Liver (tissue), 8 donors: ENCODE measurements at regions not wholly inside any gene's neighbourhood (a gene's known extent, or its start where the extent isn't known, plus 50 kb on each side); places are given as distances from the start of the nearest gene placed in this dataset.
A peak's percentile ranks its signal among the peaks of the same experiment; 100 is the strongest.

Experiments used
- DNase-seq: peaks from one replicate; pipeline ENCODE4 v3.0.0-alpha.2; 2017; ENCODE audit warnings: low spot score
- H3K27ac ChIP-seq, 2 donors: one replicate each; pipeline ENCODE4 v1.7.0; 2013; ENCODE audit warnings: inconsistent platforms in 2 of 2, low read length in 2 of 2, control low read depth in 1 of 2, low read depth in 1 of 2, mild to moderate bottlenecking in 1 of 2
- H3K27me3 ChIP-seq, 4 donors: one replicate each; pipeline versions ENCODE4 v1.6.1 to v1.7.0; 2013; ENCODE audit warnings: low read length in 3 of 4, inconsistent platforms in 1 of 4, mild to moderate bottlenecking in 1 of 4, moderate library complexity in 1 of 4; ENCODE audit not compliant: control insufficient read depth in 4 of 4, insufficient read depth in 4 of 4
- H3K36me3 ChIP-seq, 4 donors: one replicate each; pipeline versions ENCODE4 v1.6.1 to v1.7.0; 2013; ENCODE audit warnings: low read length in 3 of 4, mild to moderate bottlenecking in 3 of 4, low read depth in 1 of 4, moderate library complexity in 1 of 4; ENCODE audit not compliant: control insufficient read depth in 4 of 4, insufficient read depth in 3 of 4
- H3K4me1 ChIP-seq, 4 donors: one replicate each; pipeline versions ENCODE4 v1.6.1 to v1.7.0; 2013; ENCODE audit warnings: low read length in 3 of 4, mild to moderate bottlenecking in 3 of 4, moderate library complexity in 1 of 4; ENCODE audit not compliant: control insufficient read depth in 4 of 4, insufficient read depth in 4 of 4
- H3K4me3 ChIP-seq, 3 donors: one replicate each; pipeline versions ENCODE4 v1.6.1 to v1.7.0; 2013; ENCODE audit warnings: low read length in 3 of 3, control low read depth in 1 of 3, low read depth in 1 of 3, mild to moderate bottlenecking in 1 of 3
- H3K9ac ChIP-seq, 2 donors: one replicate each; pipeline ENCODE4 v1.7.0; 2013; ENCODE audit warnings: low read length in 2 of 2, mild to moderate bottlenecking in 2 of 2, moderate library complexity in 2 of 2, control low read depth in 1 of 2, low read depth in 1 of 2
- H3K9me3 ChIP-seq, 4 donors: one replicate each; pipeline versions ENCODE4 v1.6.1 to v1.7.0; 2013; ENCODE audit warnings: low read length in 3 of 4; ENCODE audit not compliant: control insufficient read depth in 4 of 4
- CTCF ChIP-seq: fragments of 150-350 bp; IDR thresholded peaks from 2 replicates; pipeline ENCODE4 v1.5.1; 2017; ENCODE audit warnings: improper control_type of control experiment, low read depth, low read length; ENCODE audit not compliant: missing input control
- EGR1 ChIP-seq, 2 donors: IDR thresholded peaks; 2 replicates each; pipeline ENCODE4 v1.6.1; 2016 to 2018; ENCODE audit warnings: antibody characterized with exemption in 2 of 2, low read depth in 2 of 2
- GABPA ChIP-seq, 2 donors: IDR thresholded peaks in 1 of 2; conservative IDR thresholded peaks in 1 of 2; 2 replicates each; pipeline ENCODE4 v1.6.1; 2016; ENCODE audit warnings: antibody characterized with exemption in 2 of 2, mild to moderate bottlenecking in 1 of 2, moderate library complexity in 1 of 2
- RAD21 ChIP-seq, 2 donors: IDR thresholded peaks; 2 replicates each; pipeline ENCODE4 v1.6.1; 2016; ENCODE audit warnings: antibody characterized with exemption in 2 of 2, mild to moderate bottlenecking in 2 of 2
- YY1 ChIP-seq: IDR thresholded peaks from 2 replicates; pipeline ENCODE4 v1.6.1; 2016; ENCODE audit warnings: antibody characterized with exemption, mild to moderate bottlenecking
- ZBTB33 ChIP-seq: IDR thresholded peaks from 2 replicates; pipeline ENCODE4 v1.6.1; 2016; ENCODE audit warnings: antibody characterized with exemption
- WGBS: extraction: QIAGEN DNeasy Blood & Tissue Kit; methylation state at CpG from one replicate; pipeline ENCODE4 v1.1.7; 2013; 5-methylcytosine and 5-hydroxymethylcytosine counted together
- TF ChIP-seq, protein P1 (sequence below): IDR thresholded peaks from 2 replicates; pipeline ENCODE4 v1.6.1; 2016; ENCODE audit warnings: antibody characterized with exemption
- donor health status: healthy.
- donor health status: healthy.
- donor health status: healthy.
- donor health status: healthy.
- donor health status: healthy.

- Histone ChIP-seq H3K9ac (no peak overlapping the region), H3K4me1 (no peaks in the 10 kb centered on the region), H3K9me3 (peaks cover 0 to 4% (median 0%) of the 10 kb centered on the region in 4 donors), H3K36me3 (no peaks in the 10 kb centered on the region), H3K4me3 (no peak overlapping the region), H3K27ac (no peak overlapping the region), H3K27me3 (peaks cover 0 to 2% (median under 1%) of the 10 kb centered on the region in 4 donors)
- DNase-seq, result no peak
- no peak for TF ChIP-seq ZBTB33
- peak; percentile 24 for TF ChIP-seq CTCF
- no peak for TF ChIP-seq EGR1 (IDR thresholded peaks at IDR 0.05; ENCODE audit: low read depth in 2 of 2)
- peak in 1 of 2 donors; percentile 28 for TF ChIP-seq RAD21 (IDR thresholded peaks at IDR 0.05)
- 48% methylated on average over 5 of the region's 5 CpGs for WGBS
Observed at GRCh38 chr20:39676857-39677391, 714.8 kb downstream of the DHX35 start.

DNA sequence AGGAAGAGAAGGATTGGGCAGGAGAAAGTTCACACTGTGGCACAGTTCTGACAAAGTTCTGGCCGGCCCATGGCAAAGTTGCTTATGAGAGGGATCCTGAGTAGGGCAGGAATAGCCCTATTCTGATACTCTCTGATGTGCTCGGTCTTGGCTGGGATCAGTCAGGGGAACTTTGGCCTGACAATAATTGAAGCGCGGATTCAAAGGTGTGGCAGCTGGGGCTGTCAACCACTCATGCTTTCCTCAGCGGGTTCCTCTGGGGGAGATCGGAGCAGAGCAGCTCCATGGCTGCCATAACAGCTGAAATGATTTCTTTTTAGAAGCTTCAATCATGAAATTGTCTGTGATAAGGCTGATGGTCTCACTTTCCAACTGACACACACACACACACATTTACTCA, 714.1 kb downstream of the DHX35 start:
- no peaks in the 10 kb centered on the region for H3K4me1 ChIP-seq
- DNase-seq, result no peak
- peaks cover 0 to 2% (median under 1%) of the 10 kb centered on the region in 4 donors for H3K27me3 ChIP-seq
- 89% methylated on average over 6 of the region's 6 CpGs for WGBS
- H3K9me3 ChIP-seq, result peaks cover 0 to 4% (median 0%) of the 10 kb centered on the region in 4 donors
- TF ChIP-seq EGR1 (IDR thresholded peaks at IDR 0.05; ENCODE audit: low read depth in 2 of 2), result no peak
- TF ChIP-seq, protein P1, sequence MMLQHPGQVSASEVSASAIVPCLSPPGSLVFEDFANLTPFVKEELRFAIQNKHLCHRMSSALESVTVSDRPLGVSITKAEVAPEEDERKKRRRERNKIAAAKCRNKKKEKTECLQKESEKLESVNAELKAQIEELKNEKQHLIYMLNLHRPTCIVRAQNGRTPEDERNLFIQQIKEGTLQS, result no peak
- no peak for TF ChIP-seq YY1
- TF ChIP-seq CTCF, result no peak
- TF ChIP-seq GABPA (IDR thresholded peaks at IDR 0.05 in 1 of 2, conservative IDR thresholded peaks at IDR 0.05 in 1 of 2), result no peak
- TF ChIP-seq ZBTB33, result no peak
- no peak overlapping the region for H3K27ac ChIP-seq
- H3K9ac ChIP-seq, result no peak overlapping the region
- H3K36me3 ChIP-seq, result no peaks in the 10 kb centered on the region
- no peak overlapping the region for H3K4me3 ChIP-seq
